A549 (cell line): ENCODE measurements at regions not wholly inside any gene's neighbourhood (a gene's known extent, or its start where the extent isn't known, plus 50 kb on each side); places are given as distances from the start of the nearest gene placed in this dataset.

Source experiments
- ATAC-seq, 2 experiments: fragments of 200-7000 bp in 1 of 2; fragments of >200 bp in 1 of 2; cut with Nextera tagmentation in 1 of 2; cut with Tn5 transposase in 1 of 2; 3 replicates each; pipeline versions ENCODE4 v1.8.0 to v1.9.1; 2018 to 2020; ENCODE audit warnings: mild to moderate bottlenecking in 1 of 2, moderate library complexity in 1 of 2
- CTCF ChIA-PET: fragments of 300-600 bp; sonication (Branson Sonifier 250); formaldehyde crosslinking; extraction: SDS; loops from one replicate; lab custom pipeline; 2021; ENCODE audit warnings: antibody characterized with exemption, inconsistent platforms; lab: Yijun Ruan, JAX
- POLR2A ChIA-PET: fragments of 350-600 bp; formaldehyde crosslinking; extraction: SDS; loops from one replicate; lab custom pipeline; 2021; ENCODE audit warnings: antibody characterized with exemption, inconsistent platforms; lab: Yijun Ruan, JAX
- DNase-seq, 2 experiments: peaks; one replicate each; pipeline versions ENCODE4 v3.0.0 to v3.0.0-alpha.2; 2011 to 2016; ENCODE audit warnings: low read depth in 1 of 2, low spot score in 1 of 2
- FAIRE-seq: peaks from 2 replicates; lab custom pipeline; 2011; peaks lifted over from hg19 to GRCh38; lab: Jason Lieb, UNC
- H3K27ac ChIP-seq, 2 experiments: fragments of >200 bp; sonication (Bioruptor Twin); formaldehyde crosslinking; 3 replicates each; pipeline ENCODE4 v1.5.1; 2016 to 2017
- H3K4me1 ChIP-seq: fragments of >200 bp; sonication (Bioruptor Twin); formaldehyde crosslinking; 3 replicates; pipeline ENCODE4 v1.6.1; 2016
- H3K4me2 ChIP-seq: fragments of >200 bp; sonication (Bioruptor Twin); formaldehyde crosslinking; 3 replicates; pipeline ENCODE4 v1.6.1; 2016
- H3K4me3 ChIP-seq: fragments of >200 bp; sonication (Bioruptor Twin); formaldehyde crosslinking; 3 replicates; pipeline ENCODE4 v1.5.1; 2016
- H3K9me3 ChIP-seq: fragments of >200 bp; sonication (Bioruptor Twin); formaldehyde crosslinking; 3 replicates; pipeline ENCODE4 v1.6.1; 2016
- ATOH8 ChIP-seq: fragments of 250-450 bp; sonication (Bioruptor Pico); IDR thresholded peaks from 2 replicates; pipeline ENCODE4 v1.5.0; 2020; ENCODE audit warnings: low read depth, mild to moderate bottlenecking, moderate library complexity
- BCL3 ChIP-seq: fragments of >200 bp; sonication (Bioruptor Twin); formaldehyde crosslinking; IDR thresholded peaks from 3 replicates; pipeline ENCODE4 v1.6.1; 2016
- BHLHE40 ChIP-seq: IDR thresholded peaks from 2 replicates; pipeline ENCODE4 v1.6.1; 2012; ENCODE audit warnings: low read depth, low read length, inconsistent platforms
- CEBPB ChIP-seq, 2 experiments: fragments of >200 bp in 1 of 2; sonication (Bioruptor Twin) in 1 of 2; formaldehyde crosslinking in 1 of 2; IDR thresholded peaks; 2 replicates each; pipeline ENCODE4 v1.6.1; 2012 to 2016
- CHD4 ChIP-seq: fragments of 200-600 bp; sonication (generic); IDR thresholded peaks from 2 replicates; pipeline ENCODE4 v1.6.1; 2016; ENCODE audit warnings: antibody characterized with exemption, mild to moderate bottlenecking, borderline replicate concordance
- E2F6 ChIP-seq: IDR thresholded peaks from 2 replicates; pipeline ENCODE4 v1.6.1; 2012; ENCODE audit warnings: low read depth, borderline replicate concordance
- ELK1 ChIP-seq: fragments of 150-350 bp; IDR thresholded peaks from 2 replicates; pipeline ENCODE4 v1.6.1; 2014; ENCODE audit warnings: low read depth, mild to moderate bottlenecking, low read length
- EP300 ChIP-seq, 2 experiments: fragments of >200 bp; sonication (Bioruptor Twin); formaldehyde crosslinking; IDR thresholded peaks; 2 replicates in 1 of 2; 3 replicates in 1 of 2; pipeline ENCODE4 v1.6.1; 2016 to 2017
- FOSB ChIP-seq: fragments of 250-450 bp; sonication (Bioruptor Pico); IDR thresholded peaks from 2 replicates; pipeline ENCODE4 v1.5.0; 2020; ENCODE audit warnings: mild to moderate bottlenecking, moderate library complexity
- FOSL2 ChIP-seq, 2 experiments: fragments of 450-650 bp in 1 of 2; fragments of >200 bp in 1 of 2; sonication (Bioruptor Twin) in 1 of 2; formaldehyde crosslinking; IDR thresholded peaks; 2 replicates each; pipeline versions ENCODE4 v1.5.0 to v1.6.1; 2016 to 2020; ENCODE audit warnings: mild to moderate bottlenecking in 1 of 2, moderate library complexity in 1 of 2
- HES2 ChIP-seq: fragments of >200 bp; sonication (Bioruptor Twin); formaldehyde crosslinking; IDR thresholded peaks from 2 replicates; pipeline ENCODE4 v1.6.1; 2016
- HMGXB4 ChIP-seq: fragments of 250-450 bp; sonication (Bioruptor Pico); IDR thresholded peaks from 2 replicates; pipeline ENCODE4 v1.5.0; 2021; ENCODE audit warnings: mild to moderate bottlenecking, moderate library complexity, borderline replicate concordance
- JUNB ChIP-seq: fragments of >200 bp; sonication (Bioruptor Twin); formaldehyde crosslinking; IDR thresholded peaks from 2 replicates; pipeline ENCODE4 v1.6.1; 2016
- MAX ChIP-seq: IDR thresholded peaks from 2 replicates; pipeline ENCODE4 v1.6.1; 2012
- MYC ChIP-seq: IDR thresholded peaks from 2 replicates; pipeline ENCODE4 v1.6.1; 2012; ENCODE audit warnings: mild to moderate bottlenecking, inconsistent platforms, low read length, improper control_type of control experiment, borderline replicate concordance
- NR3C1 ChIP-seq: fragments of >200 bp; sonication (Bioruptor Twin); formaldehyde crosslinking; IDR thresholded peaks from 3 replicates; pipeline ENCODE4 v1.6.1; 2017
- PHF8 ChIP-seq: fragments of 200-600 bp; sonication (generic); IDR thresholded peaks from 2 replicates; pipeline ENCODE4 v1.6.1; 2016; ENCODE audit warnings: low read depth, mild to moderate bottlenecking, antibody characterized with exemption, moderate library complexity, borderline replicate concordance
- POLR2A ChIP-seq: IDR thresholded peaks from 2 replicates; pipeline ENCODE4 v1.6.1; 2012; ENCODE audit warnings: mild to moderate bottlenecking, low read length
- REST ChIP-seq: fragments of 200-600 bp; sonication (generic); IDR thresholded peaks from 2 replicates; pipeline ENCODE4 v1.6.1; 2016; ENCODE audit warnings: antibody characterized with exemption, mild to moderate bottlenecking, moderate library complexity
- ZFP36 ChIP-seq: fragments of 450-650 bp; IDR thresholded peaks from 2 replicates; pipeline ENCODE4 v1.6.1; 2014; ENCODE audit warnings: borderline replicate concordance; ENCODE audit not compliant: partially characterized antibody
- ZNF302 ChIP-seq: fragments of 250-450 bp; sonication (Bioruptor Pico); IDR thresholded peaks from 2 replicates; pipeline ENCODE4 v1.9.0; 2021; ENCODE audit warnings: inconsistent platforms, mild to moderate bottlenecking, moderate library complexity
- ZSCAN20 ChIP-seq: fragments of 250-450 bp; sonication (Bioruptor Pico); IDR thresholded peaks from 2 replicates; pipeline ENCODE4 v1.8.0; 2022; ENCODE audit warnings: mild to moderate bottlenecking, moderate library complexity
- WGBS: methylation state at CpG from one replicate; pipeline ENCODE4 v1.1.6; 2017; ENCODE audit errors: missing lambda C conversion rate; 5-methylcytosine and 5-hydroxymethylcytosine counted together

GRCh38 chr21:15660423-15660804 is 69.4 kb upstream of the USP25 start:
- POLR2A ChIA-PET: no interaction called here
- CTCF ChIA-PET: no interaction called here
- H3K4me3 ChIP-seq: peak overlapping the region; percentile 13; the same call in 1 of the 3 replicates
- peak overlapping the region; percentile 92 for H3K4me2 ChIP-seq
- TF ChIP-seq HES2 (no peak), POLR2A (no peak), ELK1 (no peak), EP300 (IDR thresholded peaks at IDR 0.05) (no peak), BCL3 (no peak), ZSCAN20 (no peak), REST (no peak), BHLHE40 (no peak), FOSL2 (IDR thresholded peaks at IDR 0.05) (no peak), FOSL2 (CRISPR knock-in tag; IDR thresholded peaks at IDR 0.05) (no peak), PHF8 (no peak), CHD4 (no peak)
- TF ChIP-seq, all 56 proteins: peak for 0
- peak; percentile 47 to 51; a peak in 4 of 6 replicates for ATAC-seq
- no peak for DNase-seq
- H3K9me3 ChIP-seq: no peaks in the 10 kb centered on the region
- H3K27ac ChIP-seq: peak overlapping the region; percentile 77 to 87
- peaks cover 31% of the 10 kb centered on the region for H3K4me1 ChIP-seq
- no peak for FAIRE-seq
- WGBS: 19% methylated on average over 2 of the region's 2 CpGs

GRCh38 chr21:15667010-15667409 is 62.8 kb upstream of the USP25 start:
- ChIA-PET CTCF (interaction anchor here (1.4 kb wide), 1 partner anchor 75 kb away, joined by 3 read pairs; no protein-coding TSS in a partner anchor), POLR2A (no interaction called here)
- Histone ChIP-seq H3K4me1 (peaks cover 30% of the 10 kb centered on the region), H3K9me3 (no peaks in the 10 kb centered on the region), H3K27ac (no peak overlapping the region), H3K4me2 (peak overlapping the region; percentile 54)
- FAIRE-seq: no peak
- WGBS: 29% methylated on average over 1 of the region's 1 CpG
- peak; percentile 61 for TF ChIP-seq JUNB
- no peak for TF ChIP-seq ZFP36
- TF ChIP-seq EP300 (IDR thresholded peaks at IDR 0.05): 0 out of 5 replicates have a peak, but pooled peaks of 1 of the 2 experiments have one; percentile 14
- TF ChIP-seq FOSL2 (IDR thresholded peaks at IDR 0.05): peak; percentile 42; the same call in 1 of the 2 replicates
- TF ChIP-seq FOSL2 (CRISPR knock-in tag; IDR thresholded peaks at IDR 0.05): peak; percentile 43; the same call in 1 of the 2 replicates
- TF ChIP-seq HES2: 0 out of 2 replicates have a peak, but pooled peaks have one; percentile 37
- no peak for TF ChIP-seq MAX
- peak; percentile 77 to 84 for TF ChIP-seq CEBPB (IDR thresholded peaks at IDR 0.05)
- TF ChIP-seq, all 56 proteins: peak for 5
- ATAC-seq: 0 out of 6 replicates have a peak, but pooled peaks of 1 of the 2 experiments have one; percentile 43
- peak in 1 of 2 experiments; percentile 13 for DNase-seq
- no peak overlapping the region for H3K4me3 ChIP-seq

GRCh38 chr21:15667819-15668218 is 62.0 kb upstream of the USP25 start:
- ATAC-seq: no peak
- DNase-seq: no peak
- Histone ChIP-seq H3K27ac (peak overlapping the region; percentile 32 to 34; a peak in 3 of 6 replicates), H3K9me3 (no peaks in the 10 kb centered on the region), H3K4me3 (no peak overlapping the region), H3K4me2 (peak overlapping the region; percentile 54), H3K4me1 (peaks cover 30% of the 10 kb centered on the region)
- ChIA-PET CTCF (no interaction called here), POLR2A (no interaction called here)
- whole genome bisulfite sequencing: 94% methylated on average over 7 of the region's 7 CpGs
- no peak for TF ChIP-seq ATOH8
- TF ChIP-seq ZNF302 (CRISPR knock-in tag): no peak
- TF ChIP-seq ZFP36: no peak
- TF ChIP-seq E2F6: no peak
- TF ChIP-seq FOSB (CRISPR knock-in tag): no peak
- no peak for TF ChIP-seq MYC
- TF ChIP-seq NR3C1: no peak
- no peak for TF ChIP-seq HMGXB4
- no peak for TF ChIP-seq BHLHE40
- no peak for FAIRE-seq
